ENCODE measurements at regions not wholly inside any gene's neighbourhood (a gene's known extent, or its start where the extent isn't known, plus 50 kb on each side); places are given as distances from the start of the nearest gene placed in this dataset.

DNA sequence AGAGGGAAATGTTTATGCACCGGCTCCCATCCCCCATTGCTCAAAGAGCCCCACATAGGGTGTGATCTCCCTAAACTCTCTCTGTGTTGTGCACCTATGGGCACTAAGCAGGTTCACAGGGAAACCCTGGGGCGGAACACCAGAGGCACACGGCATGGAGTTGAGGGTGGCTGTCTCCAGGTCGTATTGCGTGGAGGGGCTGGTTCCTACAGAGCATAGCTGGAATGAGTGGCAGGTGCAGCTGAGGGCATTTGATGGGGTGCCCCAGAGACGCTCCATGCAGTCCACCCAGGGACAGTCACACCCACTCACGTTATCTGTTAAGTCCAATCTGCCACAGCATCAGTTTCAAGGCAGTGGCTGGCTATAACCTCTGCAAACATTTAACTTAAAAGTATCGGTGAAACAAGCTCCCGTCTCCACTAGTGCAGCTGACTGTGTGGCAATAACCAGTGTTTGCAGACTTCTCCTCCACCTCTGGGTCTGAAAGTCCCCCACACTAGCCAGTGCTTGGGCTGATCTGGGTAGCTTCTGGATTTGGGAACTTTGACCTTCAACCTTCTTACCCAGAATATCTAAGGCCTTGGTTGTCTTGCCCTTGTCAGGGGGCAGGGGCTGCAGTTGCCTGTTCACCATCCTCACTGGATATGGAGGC is 249.2 kb upstream of the ZNF32 start:
- no peaks in the 10 kb centered on the region for H3K36me3 ChIP-seq (ENCODE audit: control insufficient read depth, insufficient read depth, low read length)
- H3K9me3 ChIP-seq (ENCODE audit: control insufficient read depth, insufficient read depth, low read length): no peaks in the 10 kb centered on the region
- H3K27me3 ChIP-seq (ENCODE audit: control insufficient read depth, insufficient read depth, low read length): no peaks in the 10 kb centered on the region
- H3K4me1 ChIP-seq (ENCODE audit: control insufficient read depth, insufficient read depth, low read length): no peaks in the 10 kb centered on the region
- H3K4me3 ChIP-seq (ENCODE audit: low read depth, low read length): no peak overlapping the region
- no peak overlapping the region for H3K9ac ChIP-seq (ENCODE audit: low read depth, low read length)

GRCh38 chr10:43892062-43892770 is 243.5 kb upstream of the ZNF32 start:
- H3K27me3 ChIP-seq (ENCODE audit: control insufficient read depth, insufficient read depth, low read length): no peaks in the 10 kb centered on the region
- no peaks in the 10 kb centered on the region for H3K9me3 ChIP-seq (ENCODE audit: control insufficient read depth, insufficient read depth, low read length)
- no peak overlapping the region for H3K4me3 ChIP-seq (ENCODE audit: low read depth, low read length)
- no peaks in the 10 kb centered on the region for H3K4me1 ChIP-seq (ENCODE audit: control insufficient read depth, insufficient read depth, low read length)
- H3K9ac ChIP-seq (ENCODE audit: low read depth, low read length): no peak overlapping the region
- H3K36me3 ChIP-seq (ENCODE audit: control insufficient read depth, insufficient read depth, low read length): no peaks in the 10 kb centered on the region

DNA sequence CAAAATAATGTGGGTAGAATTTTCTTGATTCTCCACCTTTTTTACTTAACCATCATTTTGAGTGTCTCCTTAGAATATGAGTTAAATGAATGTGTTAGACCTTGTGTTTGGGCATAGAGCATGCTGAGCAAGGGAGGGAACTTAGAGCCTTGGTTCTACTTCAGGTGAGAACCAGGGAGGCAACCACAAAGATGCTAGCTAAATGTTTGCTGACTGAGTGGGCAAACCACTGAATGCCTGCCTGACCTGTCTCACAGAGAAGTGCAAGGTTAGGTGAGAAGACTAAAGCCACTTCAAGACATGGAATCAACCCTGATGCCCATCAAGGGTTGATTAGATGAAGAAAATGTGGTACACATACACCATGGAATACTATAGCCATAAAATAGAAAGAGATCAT is 242.6 kb upstream of the ZNF32 start:
- Histone ChIP-seq H3K36me3 (ENCODE audit: control insufficient read depth, insufficient read depth, low read length) (no peaks in the 10 kb centered on the region), H3K9ac (ENCODE audit: low read depth, low read length) (no peak overlapping the region), H3K9me3 (ENCODE audit: control insufficient read depth, insufficient read depth, low read length) (no peaks in the 10 kb centered on the region), H3K4me1 (ENCODE audit: control insufficient read depth, insufficient read depth, low read length) (no peaks in the 10 kb centered on the region), H3K27me3 (ENCODE audit: control insufficient read depth, insufficient read depth, low read length) (no peaks in the 10 kb centered on the region), H3K4me3 (ENCODE audit: low read depth, low read length) (no peak overlapping the region)

DNA sequence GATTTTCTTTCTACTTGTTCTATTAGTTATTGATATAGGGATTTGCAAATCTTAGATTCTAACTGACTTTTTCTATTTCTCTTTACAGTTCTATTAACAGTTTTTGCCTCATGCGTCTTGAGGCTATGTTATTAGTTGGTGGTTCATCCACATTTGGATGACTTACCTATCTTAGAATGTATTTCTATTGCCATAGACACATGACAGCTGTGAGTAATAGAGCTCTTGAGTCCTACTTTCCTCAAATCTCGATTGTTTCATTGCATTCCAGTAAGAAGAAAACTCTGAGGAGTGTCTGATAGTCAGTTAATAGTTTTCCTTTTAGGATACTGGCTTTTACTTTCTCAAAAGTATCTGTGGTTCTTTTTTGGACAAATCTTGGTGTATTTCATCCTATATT is 241.4 kb upstream of the ZNF32 start:
- Histone ChIP-seq H3K4me1 (ENCODE audit: control insufficient read depth, insufficient read depth, low read length) (no peaks in the 10 kb centered on the region), H3K36me3 (ENCODE audit: control insufficient read depth, insufficient read depth, low read length) (no peaks in the 10 kb centered on the region), H3K9me3 (ENCODE audit: control insufficient read depth, insufficient read depth, low read length) (no peaks in the 10 kb centered on the region), H3K9ac (ENCODE audit: low read depth, low read length) (no peak overlapping the region), H3K4me3 (ENCODE audit: low read depth, low read length) (no peak overlapping the region), H3K27me3 (ENCODE audit: control insufficient read depth, insufficient read depth, low read length) (no peaks in the 10 kb centered on the region)

DNA sequence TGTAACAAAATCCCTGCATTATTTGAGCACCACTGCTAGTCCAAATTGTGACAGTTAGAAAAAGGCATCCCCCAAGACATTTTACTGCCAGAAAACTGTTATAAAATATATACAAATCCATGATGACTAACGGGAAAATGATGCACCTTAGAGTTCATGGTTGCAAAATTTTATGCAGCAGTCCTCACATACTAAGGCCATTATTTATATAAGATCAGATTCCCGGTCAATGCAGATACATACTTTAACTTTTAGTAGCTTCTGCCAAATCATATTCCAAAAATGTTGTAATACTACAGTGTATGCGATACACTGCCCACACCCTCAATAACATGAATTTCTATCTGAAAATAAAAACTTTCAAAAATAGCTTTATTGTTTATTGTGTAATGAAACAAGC is 239.9 kb upstream of the ZNF32 start:
- no peaks in the 10 kb centered on the region for H3K36me3 ChIP-seq (ENCODE audit: control insufficient read depth, insufficient read depth, low read length)
- no peaks in the 10 kb centered on the region for H3K27me3 ChIP-seq (ENCODE audit: control insufficient read depth, insufficient read depth, low read length)
- no peak overlapping the region for H3K4me3 ChIP-seq (ENCODE audit: low read depth, low read length)
- no peaks in the 10 kb centered on the region for H3K9me3 ChIP-seq (ENCODE audit: control insufficient read depth, insufficient read depth, low read length)
- no peaks in the 10 kb centered on the region for H3K4me1 ChIP-seq (ENCODE audit: control insufficient read depth, insufficient read depth, low read length)
- H3K9ac ChIP-seq (ENCODE audit: low read depth, low read length): no peak overlapping the region

DNA sequence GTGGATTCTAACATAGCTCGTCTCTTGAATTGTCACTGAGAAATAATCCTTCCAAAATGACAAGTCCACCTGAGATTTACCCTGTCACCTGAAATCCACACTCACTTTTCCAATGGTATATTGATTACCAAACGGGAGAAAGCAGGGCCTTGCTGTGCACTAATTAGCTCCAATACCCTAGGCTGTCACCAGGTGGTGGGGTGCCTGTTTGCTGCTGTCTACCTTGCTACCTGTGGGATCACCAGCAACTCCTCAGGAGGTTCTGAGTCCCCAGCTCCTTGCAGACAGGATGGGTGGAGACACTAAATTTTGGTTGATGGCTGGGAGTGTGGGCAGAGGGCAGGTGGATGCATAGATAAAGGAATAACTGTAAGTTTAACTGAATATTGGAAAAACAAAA is 237.2 kb upstream of the ZNF32 start:
- Histone ChIP-seq H3K9me3 (ENCODE audit: control insufficient read depth, insufficient read depth, low read length) (no peaks in the 10 kb centered on the region), H3K27me3 (ENCODE audit: control insufficient read depth, insufficient read depth, low read length) (no peaks in the 10 kb centered on the region), H3K4me3 (ENCODE audit: low read depth, low read length) (no peak overlapping the region), H3K36me3 (ENCODE audit: control insufficient read depth, insufficient read depth, low read length) (no peaks in the 10 kb centered on the region), H3K4me1 (ENCODE audit: control insufficient read depth, insufficient read depth, low read length) (no peaks in the 10 kb centered on the region), H3K9ac (ENCODE audit: low read depth, low read length) (no peak overlapping the region)

DNA sequence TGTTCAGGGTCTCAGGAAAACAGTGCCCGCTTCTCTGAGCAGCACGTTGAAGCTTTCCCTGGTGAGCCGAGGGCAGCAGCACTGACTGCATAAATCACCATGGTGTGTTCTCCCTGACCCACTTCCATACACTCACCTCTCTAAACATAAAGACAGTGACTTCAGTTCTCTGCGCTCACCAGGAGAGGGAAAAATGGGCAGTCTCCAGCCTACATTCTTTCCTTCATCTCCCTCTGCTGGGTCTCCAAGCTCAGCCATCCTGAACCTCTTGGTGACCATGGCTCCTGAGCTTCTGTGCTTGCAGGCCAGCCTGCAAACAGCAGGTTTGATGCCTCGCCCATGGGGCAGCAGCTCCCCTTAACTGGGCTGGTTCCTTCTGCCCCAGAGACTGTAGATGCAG is 236.6 kb upstream of the ZNF32 start:
- Histone ChIP-seq H3K27me3 (ENCODE audit: control insufficient read depth, insufficient read depth, low read length) (no peaks in the 10 kb centered on the region), H3K9me3 (ENCODE audit: control insufficient read depth, insufficient read depth, low read length) (no peaks in the 10 kb centered on the region), H3K4me1 (ENCODE audit: control insufficient read depth, insufficient read depth, low read length) (no peaks in the 10 kb centered on the region), H3K36me3 (ENCODE audit: control insufficient read depth, insufficient read depth, low read length) (no peaks in the 10 kb centered on the region), H3K4me3 (ENCODE audit: low read depth, low read length) (no peak overlapping the region), H3K9ac (ENCODE audit: low read depth, low read length) (no peak overlapping the region)

GRCh38 chr10:43884501-43885105 is 235.9 kb upstream of the ZNF32 start:
- no peaks in the 10 kb centered on the region for H3K27me3 ChIP-seq (ENCODE audit: control insufficient read depth, insufficient read depth, low read length)
- H3K4me1 ChIP-seq (ENCODE audit: control insufficient read depth, insufficient read depth, low read length): no peaks in the 10 kb centered on the region
- no peaks in the 10 kb centered on the region for H3K9me3 ChIP-seq (ENCODE audit: control insufficient read depth, insufficient read depth, low read length)
- no peaks in the 10 kb centered on the region for H3K36me3 ChIP-seq (ENCODE audit: control insufficient read depth, insufficient read depth, low read length)
- H3K9ac ChIP-seq (ENCODE audit: low read depth, low read length): no peak overlapping the region
- no peak overlapping the region for H3K4me3 ChIP-seq (ENCODE audit: low read depth, low read length)

GRCh38 chr10:43882711-43883110 is 234.0 kb upstream of the ZNF32 start:
- Histone ChIP-seq H3K36me3 (ENCODE audit: control insufficient read depth, insufficient read depth, low read length) (no peaks in the 10 kb centered on the region), H3K4me3 (ENCODE audit: low read depth, low read length) (no peak overlapping the region), H3K4me1 (ENCODE audit: control insufficient read depth, insufficient read depth, low read length) (no peaks in the 10 kb centered on the region), H3K9me3 (ENCODE audit: control insufficient read depth, insufficient read depth, low read length) (no peaks in the 10 kb centered on the region), H3K27me3 (ENCODE audit: control insufficient read depth, insufficient read depth, low read length) (no peaks in the 10 kb centered on the region), H3K9ac (ENCODE audit: low read depth, low read length) (no peak overlapping the region)

DNA sequence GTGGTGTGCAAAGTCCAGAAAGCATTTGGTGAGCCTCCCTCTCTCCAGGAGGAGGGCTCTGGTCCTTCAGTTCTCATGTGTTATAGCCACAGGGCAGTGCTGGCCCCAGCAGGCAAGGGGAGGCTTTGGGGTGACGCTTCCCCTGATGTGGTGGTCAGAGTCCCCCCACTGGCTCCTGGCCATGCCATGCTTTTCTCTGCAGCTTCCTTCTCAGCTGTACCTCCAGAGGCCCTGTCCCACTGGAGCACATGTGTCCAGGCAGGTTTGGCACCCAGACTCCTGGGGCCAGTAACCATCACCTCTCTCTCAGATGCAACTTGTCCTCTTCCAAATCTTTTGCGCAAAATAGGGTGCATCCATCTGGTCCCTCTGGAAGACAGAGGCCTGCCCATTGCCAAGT is 233.0 kb upstream of the ZNF32 start:
- no peaks in the 10 kb centered on the region for H3K9me3 ChIP-seq (ENCODE audit: control insufficient read depth, insufficient read depth, low read length)

DNA sequence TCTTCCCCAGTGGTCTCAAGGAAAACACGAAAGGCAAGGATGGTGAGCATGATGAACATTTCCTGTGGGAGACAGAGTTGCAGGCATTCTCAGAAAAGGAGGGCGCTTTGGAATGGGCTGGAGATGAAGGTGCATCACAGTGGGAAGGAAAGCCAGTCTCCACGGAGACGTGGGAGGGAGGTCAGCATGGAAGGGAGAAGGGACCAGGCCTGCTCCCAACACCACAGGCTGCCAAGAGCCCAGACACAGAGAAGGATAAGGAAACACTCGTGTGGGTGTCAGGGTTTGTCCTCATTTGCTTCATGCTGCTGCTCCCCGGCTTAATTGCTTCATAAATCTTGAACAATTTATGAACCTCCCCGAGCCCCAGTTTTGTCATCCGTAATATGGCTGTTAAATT is 231.5 kb upstream of the ZNF32 start:
- Histone ChIP-seq H3K4me1 (ENCODE audit: control insufficient read depth, insufficient read depth, low read length) (no peaks in the 10 kb centered on the region), H3K27me3 (ENCODE audit: control insufficient read depth, insufficient read depth, low read length) (no peaks in the 10 kb centered on the region), H3K9ac (ENCODE audit: low read depth, low read length) (no peak overlapping the region), H3K36me3 (ENCODE audit: control insufficient read depth, insufficient read depth, low read length) (no peaks in the 10 kb centered on the region), H3K4me3 (ENCODE audit: low read depth, low read length) (no peak overlapping the region), H3K9me3 (ENCODE audit: control insufficient read depth, insufficient read depth, low read length) (no peaks in the 10 kb centered on the region)

More for the DNA sequence above, 233.0 kb upstream of the ZNF32 start:
- no peak overlapping the region for H3K9ac ChIP-seq (ENCODE audit: low read depth, low read length)
- H3K27me3 ChIP-seq (ENCODE audit: control insufficient read depth, insufficient read depth, low read length): no peaks in the 10 kb centered on the region
- no peak overlapping the region for H3K4me3 ChIP-seq (ENCODE audit: low read depth, low read length)
- no peaks in the 10 kb centered on the region for H3K4me1 ChIP-seq (ENCODE audit: control insufficient read depth, insufficient read depth, low read length)
- no peaks in the 10 kb centered on the region for H3K36me3 ChIP-seq (ENCODE audit: control insufficient read depth, insufficient read depth, low read length)

GRCh38 chr10:43879742-43880141 is 231.1 kb upstream of the ZNF32 start:
- H3K4me3 ChIP-seq (ENCODE audit: low read depth, low read length): no peak overlapping the region
- H3K27me3 ChIP-seq (ENCODE audit: control insufficient read depth, insufficient read depth, low read length): no peaks in the 10 kb centered on the region
- no peaks in the 10 kb centered on the region for H3K9me3 ChIP-seq (ENCODE audit: control insufficient read depth, insufficient read depth, low read length)
- no peaks in the 10 kb centered on the region for H3K4me1 ChIP-seq (ENCODE audit: control insufficient read depth, insufficient read depth, low read length)
- H3K36me3 ChIP-seq (ENCODE audit: control insufficient read depth, insufficient read depth, low read length): no peaks in the 10 kb centered on the region
- H3K9ac ChIP-seq (ENCODE audit: low read depth, low read length): no peak overlapping the region

Measured in iPS-15b (cell line).